IMR-90 (cell line): ENCODE measurements at regions not wholly inside any gene's neighbourhood (a gene's known extent, or its start where the extent isn't known, plus 50 kb on each side); places are given as distances from the start of the nearest gene placed in this dataset.

Experiments used
- ATAC-seq: fragments of 200-7000 bp; cut with Tn5 transposase; 2 replicates; pipeline ENCODE4 v1.9.1; 2020; ENCODE audit warnings: low read depth, mild to moderate bottlenecking, moderate library complexity
- BruUV-seq: library from RNA; stranded (reverse); fragments of 400-500 nt; replicated peaks from 2 replicates; lab custom pipeline; 2021; lab: Mats Ljungman, UMichigan
- CTCF ChIA-PET: fragments of 300-600 bp; formaldehyde crosslinking; extraction: SDS; loops from one replicate; lab custom pipeline; 2021; ENCODE audit warnings: antibody characterized with exemption; lab: Yijun Ruan, JAX
- POLR2A ChIA-PET: fragments of 300-600 bp; sonication (Branson Sonifier 250); formaldehyde crosslinking; loops from one replicate; lab custom pipeline; 2022; ENCODE audit warnings: antibody characterized with exemption; ENCODE audit not compliant: unreplicated experiment; lab: Charles Lee
- DNase-seq: peaks from one replicate; pipeline ENCODE4 v3.0.0; 2013
- H2AFZ ChIP-seq: replicated peaks from 2 replicates; pipeline ENCODE3; 2013; ENCODE audit warnings: low read length, mild to moderate bottlenecking; ENCODE audit not compliant: poor library complexity
- H2AK5ac ChIP-seq: 2 replicates; pipeline ENCODE4 v1.6.1; 2013; ENCODE audit warnings: low read depth, low read length, inconsistent platforms
- H2AK9ac ChIP-seq: replicated peaks from 2 replicates; pipeline ENCODE3; 2013; ENCODE audit warnings: mild to moderate bottlenecking, low read depth, low read length, moderate library complexity; ENCODE audit not compliant: poor library complexity
- H2BK120ac ChIP-seq: 2 replicates; pipeline ENCODE4 v1.6.1; 2013; ENCODE audit warnings: low read depth, low read length, inconsistent platforms
- H2BK15ac ChIP-seq: 3 replicates; pipeline ENCODE4 v1.6.1; 2013; ENCODE audit warnings: low read depth, low read length, inconsistent platforms
- H2BK20ac ChIP-seq: 2 replicates; pipeline ENCODE4 v1.6.1; 2013; ENCODE audit warnings: low read depth, mild to moderate bottlenecking, inconsistent platforms, low read length, moderate library complexity
- H2BK5ac ChIP-seq: 2 replicates; pipeline ENCODE4 v1.6.1; 2013; ENCODE audit warnings: mild to moderate bottlenecking, low read depth, low read length, inconsistent platforms; ENCODE audit not compliant: poor library complexity, severe bottlenecking
- H3K14ac ChIP-seq: replicated peaks from 2 replicates; pipeline ENCODE4 v1.6.1; 2013; ENCODE audit warnings: low read depth, low read length, inconsistent platforms
- H3K18ac ChIP-seq: 2 replicates; pipeline ENCODE4 v1.6.1; 2013; ENCODE audit warnings: low read depth, low read length, control low read depth
- H3K23ac ChIP-seq: 2 replicates; pipeline ENCODE4 v1.6.1; 2013; ENCODE audit warnings: low read depth, low read length, inconsistent platforms
- H3K27ac ChIP-seq: 2 replicates; pipeline ENCODE4 v1.5.1; 2013; ENCODE audit warnings: mild to moderate bottlenecking, control low read depth, low read length; ENCODE audit not compliant: insufficient read depth
- H3K27me3 ChIP-seq: 2 replicates; pipeline ENCODE4 v1.6.1; 2013; ENCODE audit warnings: low read length; ENCODE audit not compliant: control insufficient read depth, insufficient read depth
- H3K36me3 ChIP-seq: 2 replicates; pipeline ENCODE4 v1.6.1; 2013; ENCODE audit warnings: low read length, mixed read lengths; ENCODE audit not compliant: control insufficient read depth, insufficient read depth
- H3K4ac ChIP-seq: 2 replicates; pipeline ENCODE4 v1.6.1; 2013; ENCODE audit warnings: low read depth, low read length, inconsistent platforms
- H3K4me1 ChIP-seq: 2 replicates; pipeline ENCODE4 v1.6.1; 2013; ENCODE audit warnings: low read length, mixed read lengths; ENCODE audit not compliant: control insufficient read depth, insufficient read depth
- H3K4me2 ChIP-seq: 2 replicates; pipeline ENCODE4 v1.6.1; 2013; ENCODE audit warnings: low read depth, mild to moderate bottlenecking, control low read depth, low read length, moderate library complexity
- H3K4me3 ChIP-seq: 2 replicates; pipeline ENCODE4 v1.5.1; 2013; ENCODE audit warnings: low read depth, mild to moderate bottlenecking, control low read depth, low read length, moderate library complexity; ENCODE audit not compliant: insufficient read depth
- H3K56ac ChIP-seq: 2 replicates; pipeline ENCODE4 v1.6.1; 2013; ENCODE audit warnings: low read length, inconsistent platforms; ENCODE audit not compliant: insufficient read depth; ENCODE audit errors: extremely low read depth
- H3K79me1 ChIP-seq, 2 experiments: 2 replicates each; pipeline ENCODE4 v1.6.1; 2013; ENCODE audit warnings: low read length in 2 of 2, inconsistent platforms in 1 of 2, low read depth in 1 of 2
- H3K9ac ChIP-seq: 2 replicates; pipeline ENCODE4 v1.6.1; 2013; ENCODE audit warnings: low read depth, low read length, control low read depth
- H3K9me1 ChIP-seq: 2 replicates; pipeline ENCODE4 v1.6.1; 2013; ENCODE audit warnings: low read length, inconsistent platforms; ENCODE audit not compliant: insufficient read depth
- H3K9me3 ChIP-seq: 2 replicates; pipeline ENCODE4 v1.6.1; 2013; ENCODE audit warnings: low read length; ENCODE audit not compliant: control insufficient read depth, insufficient read depth
- H4K20me1 ChIP-seq: 2 replicates; pipeline ENCODE4 v1.6.1; 2013; ENCODE audit warnings: low read length, inconsistent platforms; ENCODE audit not compliant: insufficient read depth
- H4K5ac ChIP-seq: 2 replicates; pipeline ENCODE4 v1.6.1; 2013; ENCODE audit warnings: mild to moderate bottlenecking, low read depth, low read length, control low read depth
- H4K8ac ChIP-seq, 2 experiments: 2 replicates each; pipeline ENCODE4 v1.6.1; 2013; ENCODE audit warnings: low read depth in 2 of 2, low read length in 2 of 2, control low read depth in 1 of 2, inconsistent platforms in 1 of 2
- H4K91ac ChIP-seq: 2 replicates; pipeline ENCODE4 v1.6.1; 2013; ENCODE audit warnings: low read depth, low read length, inconsistent platforms; ENCODE audit not compliant: insufficient read depth
- BHLHE40 ChIP-seq: fragments of 150-350 bp; IDR thresholded peaks from 2 replicates; pipeline ENCODE4 v1.6.1; 2016; ENCODE audit warnings: mild to moderate bottlenecking, low read depth, low read length
- CEBPB ChIP-seq: IDR thresholded peaks from 2 replicates; pipeline ENCODE4 v1.6.1; 2012; ENCODE audit warnings: low read depth, low read length, improper control_type of control experiment
- CHD1 ChIP-seq: IDR thresholded peaks from 2 replicates; pipeline ENCODE4 v1.6.1; 2012; ENCODE audit warnings: low read depth, low read length, improper control_type of control experiment
- FOS ChIP-seq: fragments of 150-350 bp; IDR thresholded peaks from 2 replicates; pipeline ENCODE4 v1.6.1; 2016; ENCODE audit warnings: low read depth, low read length
- MAFK ChIP-seq: IDR thresholded peaks from 2 replicates; pipeline ENCODE4 v1.6.1; 2012; ENCODE audit warnings: low read depth, low read length, improper control_type of control experiment
- MAZ ChIP-seq: IDR thresholded peaks from 2 replicates; pipeline ENCODE4 v1.6.1; 2012; ENCODE audit warnings: low read depth, mild to moderate bottlenecking, low read length, improper control_type of control experiment, moderate library complexity, borderline replicate concordance
- NFE2L2 ChIP-seq: fragments of 150-350 bp; IDR thresholded peaks from 2 replicates; pipeline ENCODE4 v1.6.1; 2016; ENCODE audit warnings: low read depth, mild to moderate bottlenecking, low read length
- RAD21 ChIP-seq: IDR thresholded peaks from 2 replicates; pipeline ENCODE4 v1.6.1; 2012; ENCODE audit warnings: low read length, improper control_type of control experiment
- RFX5 ChIP-seq: IDR thresholded peaks from 2 replicates; pipeline ENCODE4 v1.8.0; 2012; ENCODE audit warnings: low read depth, mild to moderate bottlenecking, low read length, moderate library complexity
- WGBS, 2 experiments: methylation state at CpG; one replicate each; pipeline versions ENCODE4 v1.1.5 to v1.1.7; 2013; ENCODE audit warnings: missing lambda C conversion rate in 2 of 2; ENCODE audit not compliant: insufficient read length in 1 of 2; ENCODE audit errors: extremely low coverage in 2 of 2; 5-methylcytosine and 5-hydroxymethylcytosine counted together
- dilution Hi-C: fragments of 300-500 bp; cut with HindIII; formaldehyde crosslinking; loops from one replicate; pipeline ENCODE4 v1.14.3; 2018; ENCODE audit warnings: low sequenced_read_pairs; ENCODE audit not compliant: unreplicated experiment
- in situ Hi-C: fragments of 300-500 bp; cut with MboI; formaldehyde crosslinking; loops from 3 replicates; pipeline ENCODE4 v1.14.3; 2019; ENCODE audit warnings: low sequenced_read_pairs, inconsistent platforms, mixed read lengths
- intact Hi-C: fragments of 100-400 bp; cut with micrococcal nuclease; formaldehyde crosslinking; loops from 2 replicates; pipeline ENCODE4 v1.10.0; 2022
- TF ChIP-seq, protein P1 (sequence below): fragments of 150-350 bp; IDR thresholded peaks from 2 replicates; pipeline ENCODE4 v1.6.1; 2017; ENCODE audit warnings: mild to moderate bottlenecking, antibody characterized with exemption, low read length, low read depth
- TF ChIP-seq, protein P2 (sequence below): fragments of 150-350 bp; IDR thresholded peaks from 2 replicates; pipeline ENCODE4 v1.6.1; 2016; ENCODE audit warnings: low read depth, mild to moderate bottlenecking, low read length, moderate library complexity, borderline replicate concordance

DNA sequence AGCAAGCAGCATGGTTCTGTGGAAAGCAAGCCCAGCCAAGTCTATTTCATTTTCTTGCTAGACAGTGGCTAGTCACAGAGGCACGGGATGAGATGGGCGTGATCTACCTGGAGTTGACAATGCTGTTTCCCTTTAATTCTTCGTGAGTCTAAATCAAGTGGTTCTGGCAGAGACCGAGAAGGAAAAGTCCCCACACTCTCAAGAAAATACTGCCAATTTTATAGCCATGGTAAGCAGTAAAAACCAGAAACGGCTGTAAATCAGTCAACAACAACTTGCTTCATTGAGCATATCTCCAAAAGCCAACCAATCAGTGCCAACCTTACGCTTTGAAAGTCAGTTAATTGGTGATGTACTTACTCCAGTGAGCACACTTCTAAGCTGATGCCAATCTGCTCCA, 223.4 kb downstream of the SEC23IP start:
- Histone ChIP-seq H2AFZ (no peak overlapping the region), H4K5ac (no peak overlapping the region), H3K9me3 (peaks cover 11% of the 10 kb centered on the region), H3K18ac (no peak overlapping the region), H4K91ac (no peak overlapping the region), H3K9me1 (no peaks in the 10 kb centered on the region), H3K4ac (no peak overlapping the region), H3K27ac (no peak overlapping the region), H4K8ac (no peak overlapping the region), H3K27me3 (no peaks in the 10 kb centered on the region), H2BK20ac (no peak overlapping the region), H3K4me3 (no peak overlapping the region), H3K4me2 (no peak overlapping the region), H3K56ac (no peak overlapping the region), H3K14ac (no peak overlapping the region), H2AK9ac (no peak overlapping the region), H3K36me3 (no peaks in the 10 kb centered on the region), H4K20me1 (no peaks in the 10 kb centered on the region), H2BK5ac (no peak overlapping the region), H2BK120ac (no peak overlapping the region), H3K79me1 (no peaks in the 10 kb centered on the region), H2BK15ac (no peak overlapping the region), H3K4me1 (no peaks in the 10 kb centered on the region), H2AK5ac (no peak overlapping the region), H3K9ac (no peak overlapping the region), H3K23ac (no peak overlapping the region)
- DNase-seq: no peak
- intact Hi-C loops: no loop called here
- in situ Hi-C loops: no loop called here
- no peak for ATAC-seq
- CTCF ChIA-PET: no interaction called here
- 20% methylated on average over 2 of the region's 6 CpGs; no CpG with 5 or more reads in 1 of the 2 experiments for WGBS, 2 experiments
- no TSS peak for BruUV-seq
- dilution Hi-C loops: no loop called here
- TF ChIP-seq CHD1 (no peak), FOS (no peak), BHLHE40 (no peak), RAD21 (no peak), RFX5 (no peak), CEBPB (no peak), NFE2L2 (no peak), MAFK (no peak), MAZ (no peak)
- TF ChIP-seq, protein P1, sequence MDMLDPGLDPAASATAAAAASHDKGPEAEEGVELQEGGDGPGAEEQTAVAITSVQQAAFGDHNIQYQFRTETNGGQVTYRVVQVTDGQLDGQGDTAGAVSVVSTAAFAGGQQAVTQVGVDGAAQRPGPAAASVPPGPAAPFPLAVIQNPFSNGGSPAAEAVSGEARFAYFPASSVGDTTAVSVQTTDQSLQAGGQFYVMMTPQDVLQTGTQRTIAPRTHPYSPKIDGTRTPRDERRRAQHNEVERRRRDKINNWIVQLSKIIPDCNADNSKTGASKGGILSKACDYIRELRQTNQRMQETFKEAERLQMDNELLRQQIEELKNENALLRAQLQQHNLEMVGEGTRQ: no peak
- TF ChIP-seq, protein P2, sequence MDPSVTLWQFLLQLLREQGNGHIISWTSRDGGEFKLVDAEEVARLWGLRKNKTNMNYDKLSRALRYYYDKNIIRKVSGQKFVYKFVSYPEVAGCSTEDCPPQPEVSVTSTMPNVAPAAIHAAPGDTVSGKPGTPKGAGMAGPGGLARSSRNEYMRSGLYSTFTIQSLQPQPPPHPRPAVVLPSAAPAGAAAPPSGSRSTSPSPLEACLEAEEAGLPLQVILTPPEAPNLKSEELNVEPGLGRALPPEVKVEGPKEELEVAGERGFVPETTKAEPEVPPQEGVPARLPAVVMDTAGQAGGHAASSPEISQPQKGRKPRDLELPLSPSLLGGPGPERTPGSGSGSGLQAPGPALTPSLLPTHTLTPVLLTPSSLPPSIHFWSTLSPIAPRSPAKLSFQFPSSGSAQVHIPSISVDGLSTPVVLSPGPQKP: no peak
- POLR2A ChIA-PET: no interaction called here
